Activated T-cell treated with anti-CD3 and anti-CD28 coated beads, Interleukin-2, amount 50 U/mL, for 24 hours (primary cell): ENCODE measurements at regions not wholly inside any gene's neighbourhood (a gene's known extent, or its start where the extent isn't known, plus 50 kb on each side); places are given as distances from the start of the nearest gene placed in this dataset.

Experiments
- DNase-seq: peaks from one replicate; pipeline ENCODE4 v3.0.0-alpha.2; 2020
- H3K27ac Mint-ChIP-seq: 2 replicates; pipeline ENCODE4 v1.8.0; 2020; ENCODE audit warnings: mild to moderate bottlenecking, mixed read lengths
- H3K27me3 Mint-ChIP-seq: 2 replicates; pipeline ENCODE4 v1.8.0; 2020; ENCODE audit warnings: mixed read lengths
- H3K36me3 Mint-ChIP-seq: 2 replicates; pipeline ENCODE4 v1.8.0; 2020; ENCODE audit warnings: low read depth, mixed read lengths
- H3K4me1 Mint-ChIP-seq: 2 replicates; pipeline ENCODE4 v1.8.0; 2020; ENCODE audit warnings: low read depth, mixed read lengths
- H3K4me3 Mint-ChIP-seq: 2 replicates; pipeline ENCODE4 v1.8.0; 2020; ENCODE audit warnings: mild to moderate bottlenecking, moderate library complexity, mixed read lengths
- H3K9me3 Mint-ChIP-seq: 2 replicates; pipeline ENCODE4 v1.8.0; 2020; ENCODE audit warnings: mixed read lengths

DNA sequence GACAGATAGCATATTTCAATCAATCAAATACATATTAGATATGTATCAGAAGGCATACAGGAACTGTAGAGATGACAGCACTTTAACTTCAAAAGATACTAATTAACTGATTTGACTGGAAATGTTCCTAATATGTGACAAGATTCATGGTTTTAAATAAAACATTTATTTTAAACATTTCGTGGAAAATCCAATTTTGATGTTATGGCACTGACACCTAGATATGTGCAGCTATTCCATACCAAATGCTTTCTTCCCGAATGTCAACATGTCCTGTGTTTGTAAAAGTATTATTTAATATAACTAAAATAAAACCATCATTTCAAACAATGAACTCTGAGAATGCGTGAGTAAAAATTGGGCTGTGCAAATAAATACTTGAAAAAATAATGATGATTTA, 1209.3 kb downstream of the NSUN3 start:
- Mint-ChIP-seq H3K27me3 (no peaks in the 10 kb centered on the region), H3K4me1 (no peaks in the 10 kb centered on the region), H3K9me3 (no peaks in the 10 kb centered on the region), H3K27ac (no peak overlapping the region), H3K36me3 (no peaks in the 10 kb centered on the region), H3K4me3 (no peak overlapping the region)
- no peak for DNase-seq

GRCh38 chr3:95272781-95273180, 1209.9 kb downstream of the NSUN3 start:
- Mint-ChIP-seq H3K27ac (no peak overlapping the region), H3K36me3 (no peaks in the 10 kb centered on the region), H3K9me3 (no peaks in the 10 kb centered on the region), H3K4me3 (no peak overlapping the region), H3K4me1 (no peaks in the 10 kb centered on the region), H3K27me3 (no peaks in the 10 kb centered on the region)
- DNase-seq, result no peak

DNA sequence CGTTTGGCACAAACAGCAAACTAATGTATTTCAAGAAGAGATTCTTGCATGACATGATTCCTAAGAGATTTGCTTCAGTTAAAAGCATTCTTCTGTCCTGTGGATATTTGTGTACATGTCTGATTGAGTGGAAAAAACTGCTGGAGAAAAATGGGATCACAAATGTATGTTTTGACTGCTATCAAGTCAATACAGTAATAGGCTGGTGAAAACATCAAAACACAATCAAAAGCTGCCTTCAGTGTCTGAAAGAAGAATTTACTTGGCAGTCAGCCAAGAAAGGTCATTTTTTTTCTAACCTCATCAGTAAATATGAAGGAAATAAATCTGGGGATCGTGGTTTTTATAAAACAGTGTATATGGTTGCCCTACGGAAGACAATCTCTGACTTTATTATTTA, 1214.8 kb downstream of the NSUN3 start:
- peaks cover 3% of the 10 kb centered on the region for H3K9me3 Mint-ChIP-seq
- DNase-seq, result no peak
- no peak overlapping the region for H3K27ac Mint-ChIP-seq
- H3K4me1 Mint-ChIP-seq, result no peaks in the 10 kb centered on the region
- H3K4me3 Mint-ChIP-seq, result no peak overlapping the region
- no peaks in the 10 kb centered on the region for H3K27me3 Mint-ChIP-seq
- H3K36me3 Mint-ChIP-seq, result no peaks in the 10 kb centered on the region

- Mint-ChIP-seq H3K9me3 (peaks cover 3% of the 10 kb centered on the region), H3K36me3 (no peaks in the 10 kb centered on the region), H3K27ac (no peak overlapping the region), H3K27me3 (no peaks in the 10 kb centered on the region), H3K4me3 (no peak overlapping the region), H3K4me1 (no peaks in the 10 kb centered on the region)
- no peak for DNase-seq
These were observed 1218.0 kb downstream of the NSUN3 start for GRCh38 chr3:95280711-95281352.

- Mint-ChIP-seq H3K27me3 (no peaks in the 10 kb centered on the region), H3K4me1 (no peaks in the 10 kb centered on the region), H3K9me3 (peaks cover 10% of the 10 kb centered on the region), H3K36me3 (no peaks in the 10 kb centered on the region), H3K27ac (no peak overlapping the region), H3K4me3 (no peak overlapping the region)
- DNase-seq, result no peak
These were observed 1226.4 kb downstream of the NSUN3 start for GRCh38 chr3:95289295-95289694.

DNA sequence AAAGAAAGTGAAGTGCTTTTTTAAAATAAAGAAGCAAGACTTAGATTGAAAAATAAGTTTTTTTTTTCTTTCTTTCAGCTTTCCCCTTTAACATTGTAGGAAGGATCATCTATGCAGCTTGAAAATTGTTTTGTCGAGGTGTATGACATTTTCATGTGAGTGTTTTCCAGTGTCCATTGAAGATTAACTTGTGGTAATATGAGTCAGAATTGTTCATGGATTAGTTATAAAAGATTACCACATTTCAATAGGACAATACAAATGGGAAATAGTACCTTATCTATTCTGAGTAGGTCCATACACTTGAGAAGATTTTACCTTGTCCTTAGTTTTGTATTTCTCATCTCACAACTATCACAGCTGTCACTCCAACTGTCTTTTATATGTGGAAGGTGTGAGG, 1234.7 kb downstream of the NSUN3 start:
- Mint-ChIP-seq H3K4me1 (no peaks in the 10 kb centered on the region), H3K36me3 (no peaks in the 10 kb centered on the region), H3K27ac (no peak overlapping the region), H3K4me3 (no peak overlapping the region), H3K9me3 (peaks cover 7% of the 10 kb centered on the region), H3K27me3 (no peaks in the 10 kb centered on the region)
- DNase-seq, result no peak

DNA sequence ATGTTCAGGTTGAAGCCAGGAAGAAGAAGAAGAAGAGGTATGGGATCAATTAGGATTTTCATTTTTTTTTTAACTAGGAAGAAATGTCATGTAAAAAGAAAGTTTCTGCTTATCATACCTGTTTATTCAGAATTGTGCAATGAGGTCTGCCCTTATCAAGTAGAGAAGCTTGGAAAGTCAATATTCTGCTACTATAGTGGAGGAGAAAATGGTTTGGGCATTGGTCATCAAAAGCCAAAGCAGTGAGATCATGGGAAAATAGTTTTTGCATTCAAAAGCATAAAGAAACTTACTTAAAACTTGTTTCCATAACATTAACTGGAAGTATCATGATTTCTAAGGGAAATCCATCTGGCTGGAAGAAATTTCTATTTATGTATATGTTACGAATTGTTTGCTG, 1239.2 kb downstream of the NSUN3 start:
- Mint-ChIP-seq H3K9me3 (no peaks in the 10 kb centered on the region), H3K4me1 (no peaks in the 10 kb centered on the region), H3K27me3 (no peaks in the 10 kb centered on the region), H3K36me3 (no peaks in the 10 kb centered on the region), H3K4me3 (no peak overlapping the region), H3K27ac (no peak overlapping the region)
- no peak for DNase-seq

- Mint-ChIP-seq H3K9me3 (peaks cover 10% of the 10 kb centered on the region), H3K36me3 (no peaks in the 10 kb centered on the region), H3K27ac (no peak overlapping the region), H3K4me3 (no peak overlapping the region), H3K4me1 (no peaks in the 10 kb centered on the region), H3K27me3 (no peaks in the 10 kb centered on the region)
- DNase-seq, result no peak
These were observed 1247.7 kb downstream of the NSUN3 start for GRCh38 chr3:95310560-95310959.

GRCh38 chr3:95311272-95311671, 1248.4 kb downstream of the NSUN3 start:
- no peak for DNase-seq
- H3K27ac Mint-ChIP-seq, result no peak overlapping the region
- H3K9me3 Mint-ChIP-seq, result peaks cover 10% of the 10 kb centered on the region
- no peaks in the 10 kb centered on the region for H3K4me1 Mint-ChIP-seq
- no peak overlapping the region for H3K4me3 Mint-ChIP-seq
- no peaks in the 10 kb centered on the region for H3K27me3 Mint-ChIP-seq
- no peaks in the 10 kb centered on the region for H3K36me3 Mint-ChIP-seq

- Mint-ChIP-seq H3K36me3 (no peaks in the 10 kb centered on the region), H3K27me3 (no peaks in the 10 kb centered on the region), H3K27ac (no peak overlapping the region), H3K9me3 (peaks cover 10% of the 10 kb centered on the region), H3K4me1 (no peaks in the 10 kb centered on the region), H3K4me3 (no peak overlapping the region)
- DNase-seq, result no peak
These were observed 1249.8 kb downstream of the NSUN3 start for GRCh38 chr3:95312650-95313049.

- Mint-ChIP-seq H3K27me3 (no peaks in the 10 kb centered on the region), H3K4me3 (no peak overlapping the region), H3K4me1 (no peaks in the 10 kb centered on the region), H3K9me3 (peaks cover 16% of the 10 kb centered on the region), H3K36me3 (no peaks in the 10 kb centered on the region), H3K27ac (no peak overlapping the region)
- DNase-seq, result no peak
These were observed 1257.1 kb downstream of the NSUN3 start for GRCh38 chr3:95319921-95320494.

GRCh38 chr3:95327478-95327877, 1264.6 kb downstream of the NSUN3 start:
- Mint-ChIP-seq H3K27me3 (no peaks in the 10 kb centered on the region), H3K4me1 (no peaks in the 10 kb centered on the region), H3K27ac (no peak overlapping the region), H3K9me3 (peaks cover 17% of the 10 kb centered on the region), H3K36me3 (no peaks in the 10 kb centered on the region), H3K4me3 (no peak overlapping the region)
- DNase-seq, result no peak

DNA sequence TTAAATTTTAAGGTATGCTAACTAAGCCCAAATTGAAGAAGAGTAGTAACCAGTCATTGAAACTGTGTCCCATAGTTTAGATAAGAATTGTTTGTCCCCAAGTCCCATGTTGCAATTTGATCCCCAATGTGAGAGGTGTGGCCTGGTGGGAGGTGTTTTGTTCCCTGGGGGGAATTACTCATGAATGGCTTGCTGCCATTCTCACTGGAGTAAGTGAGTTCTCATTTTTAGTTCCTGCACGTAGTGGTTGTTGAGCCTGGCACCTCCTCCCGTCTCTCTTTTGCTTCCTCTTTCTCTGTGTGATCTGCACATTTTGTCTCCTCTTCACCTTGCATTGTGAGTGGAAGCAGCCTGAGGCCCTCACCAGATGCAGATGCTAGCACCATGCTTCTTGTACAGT, 1271.0 kb downstream of the NSUN3 start:
- no peak overlapping the region for H3K4me3 Mint-ChIP-seq
- H3K27me3 Mint-ChIP-seq, result no peaks in the 10 kb centered on the region
- H3K36me3 Mint-ChIP-seq, result no peaks in the 10 kb centered on the region
- no peak overlapping the region for H3K27ac Mint-ChIP-seq
- H3K9me3 Mint-ChIP-seq, result peaks cover 3% of the 10 kb centered on the region
- H3K4me1 Mint-ChIP-seq, result no peaks in the 10 kb centered on the region
- DNase-seq, result no peak

DNA sequence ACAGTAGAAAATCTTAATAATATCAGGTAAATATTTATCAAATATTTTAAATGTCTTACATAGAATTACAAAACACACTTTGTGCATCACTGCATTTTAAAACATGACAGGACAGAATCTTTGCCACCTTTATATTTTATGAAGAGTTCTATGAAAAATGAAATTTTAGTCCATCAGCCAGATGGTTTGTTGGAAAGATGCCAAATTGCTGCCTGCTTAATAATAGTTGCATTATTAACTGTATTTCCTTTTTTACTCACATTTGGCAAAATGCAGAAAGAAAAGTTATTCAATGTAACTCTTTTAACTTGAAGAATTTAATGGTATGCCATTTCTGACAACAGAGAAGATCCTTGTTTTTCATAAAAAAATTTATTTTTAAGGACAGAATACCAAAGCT, 1271.6 kb downstream of the NSUN3 start:
- Mint-ChIP-seq H3K9me3 (peaks cover under 1% of the 10 kb centered on the region), H3K27me3 (no peaks in the 10 kb centered on the region), H3K4me3 (no peak overlapping the region), H3K36me3 (no peaks in the 10 kb centered on the region), H3K4me1 (no peaks in the 10 kb centered on the region), H3K27ac (no peak overlapping the region)
- no peak for DNase-seq

DNA sequence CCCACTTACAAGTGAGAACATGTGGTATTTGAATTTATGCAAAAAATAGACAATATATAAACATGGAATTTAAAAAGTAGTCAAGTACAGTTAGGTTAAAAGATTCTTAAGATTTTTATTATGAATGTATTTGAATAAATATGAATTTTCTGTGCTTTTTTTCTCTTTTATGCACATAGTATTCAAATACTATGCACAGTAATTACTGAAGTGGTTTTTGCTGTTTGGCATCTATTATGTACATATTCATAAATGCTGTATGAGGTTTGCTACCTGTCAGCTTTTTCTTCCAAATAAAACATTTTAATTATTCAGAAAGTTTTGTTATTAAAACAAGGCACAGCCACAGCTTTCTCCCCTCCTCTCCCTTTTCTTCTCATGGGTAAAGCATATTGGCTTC, 1272.7 kb downstream of the NSUN3 start:
- Mint-ChIP-seq H3K36me3 (no peaks in the 10 kb centered on the region), H3K9me3 (peaks cover 3% of the 10 kb centered on the region), H3K4me1 (no peaks in the 10 kb centered on the region), H3K27ac (no peak overlapping the region), H3K4me3 (no peak overlapping the region), H3K27me3 (no peaks in the 10 kb centered on the region)
- DNase-seq, result no peak

DNA sequence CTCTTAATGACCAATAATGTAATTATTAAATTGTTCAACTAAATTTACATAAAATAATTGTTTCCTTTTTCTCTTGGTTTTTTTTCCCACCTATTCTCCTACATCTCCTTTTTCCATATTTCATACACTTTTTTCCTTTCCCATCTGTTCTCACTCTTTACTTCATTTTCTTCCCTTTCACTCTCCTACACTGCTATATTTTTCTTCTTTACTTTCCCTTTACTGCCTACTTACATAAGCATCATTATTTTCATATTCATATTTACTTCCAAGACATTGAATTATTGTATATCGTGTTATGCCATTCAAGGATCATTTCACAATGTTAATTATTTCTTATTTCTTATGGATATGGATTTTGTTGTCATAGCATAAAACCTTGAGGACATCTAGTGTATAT, 1275.6 kb downstream of the NSUN3 start:
- Mint-ChIP-seq H3K36me3 (no peaks in the 10 kb centered on the region), H3K4me3 (no peak overlapping the region), H3K4me1 (no peaks in the 10 kb centered on the region), H3K27ac (no peak overlapping the region), H3K27me3 (no peaks in the 10 kb centered on the region), H3K9me3 (peaks cover 4% of the 10 kb centered on the region)
- DNase-seq, result no peak
